H1 (cell line): ENCODE measurements at regions not wholly inside any gene's neighbourhood (a gene's known extent, or its start where the extent isn't known, plus 50 kb on each side); places are given as distances from the start of the nearest gene placed in this dataset.

Experiments used
- EZH2 ChIP-seq: fragments of 200-600 bp; sonication (generic); IDR thresholded peaks from 2 replicates; pipeline ENCODE4 v1.7.1; 2012; ENCODE audit warnings: low read depth, mild to moderate bottlenecking, moderate library complexity, low read length, inconsistent platforms; ENCODE audit not compliant: severe bottlenecking
- JUN ChIP-seq: IDR thresholded peaks from 2 replicates; pipeline ENCODE4 v1.6.1; 2011; ENCODE audit warnings: low read depth, mild to moderate bottlenecking, improper control_type of control experiment, low read length
- POLR2A ChIP-seq, 2 experiments: IDR thresholded peaks; 1 replicate in 1 of 2; 2 replicates in 1 of 2; pipeline ENCODE4 v1.6.1; 2011; ENCODE audit warnings: low read depth in 2 of 2, low read length in 2 of 2, mild to moderate bottlenecking in 2 of 2; ENCODE audit errors: control extremely low read depth in 1 of 2
- POLR2AphosphoS5 ChIP-seq: IDR thresholded peaks from 2 replicates; pipeline ENCODE4 v1.6.1; 2011; ENCODE audit warnings: low read depth, low read length
- SIX5 ChIP-seq: IDR thresholded peaks from 2 replicates; pipeline ENCODE4 v1.6.1; 2011; ENCODE audit warnings: mild to moderate bottlenecking, low read depth, low read length
- SUZ12 ChIP-seq: fragments of 200-600 bp; sonication (generic); IDR thresholded peaks from 2 replicates; pipeline ENCODE4 v1.6.1; 2012; ENCODE audit warnings: mild to moderate bottlenecking, inconsistent platforms, low read length, moderate library complexity, mixed read lengths
- TEAD4 ChIP-seq: IDR thresholded peaks from 2 replicates; pipeline ENCODE4 v1.6.1; 2012; ENCODE audit warnings: low read depth, low read length, inconsistent platforms, mixed read lengths
- YY1 ChIP-seq: IDR thresholded peaks from 2 replicates; pipeline ENCODE4 v1.6.1; 2011; ENCODE audit warnings: low read depth, mild to moderate bottlenecking, low read length
- TF ChIP-seq, protein P1 (sequence below), 3 experiments: IDR thresholded peaks; 1 replicate in 2 of 3; 2 replicates in 1 of 3; pipeline versions ENCODE4 v1.5.1 to v1.6.1; 2011; ENCODE audit warnings: low read length in 3 of 3, mild to moderate bottlenecking in 3 of 3, inconsistent platforms in 2 of 3, low read depth in 1 of 3, moderate library complexity in 1 of 3; ENCODE audit not compliant: insufficient read depth in 1 of 3; ENCODE audit errors: control extremely low read depth in 1 of 3
- TF ChIP-seq, protein P2 (sequence below): IDR thresholded peaks from 2 replicates; pipeline ENCODE4 v1.6.1; 2012; ENCODE audit warnings: inconsistent platforms

DNA sequence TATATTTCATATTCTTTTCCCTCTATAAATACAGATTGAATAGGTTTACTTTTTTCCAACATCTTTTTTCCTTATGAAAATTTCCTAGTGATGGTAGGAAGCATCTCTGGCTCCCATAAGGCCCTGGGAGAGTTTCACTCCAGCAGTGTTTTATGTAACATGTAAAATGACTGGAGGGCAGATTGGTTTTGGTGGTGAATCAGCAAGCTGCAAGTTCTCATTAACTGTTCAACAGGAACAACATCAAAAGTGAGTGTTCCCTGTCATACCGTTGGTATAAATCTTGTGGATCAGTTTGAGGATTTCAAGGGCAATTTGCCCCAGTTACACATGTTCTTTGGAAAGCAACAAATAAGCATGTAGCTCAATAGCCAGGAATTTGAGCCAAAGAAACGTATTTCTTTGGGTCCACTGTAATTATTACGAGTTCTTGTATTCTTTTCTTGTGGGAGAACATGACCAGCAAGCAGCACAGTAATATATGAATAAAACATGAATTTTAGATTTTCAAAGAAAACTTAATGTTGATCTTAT is 345.7 kb downstream of the SV2B start:
- TF ChIP-seq JUN (no peak), POLR2AphosphoS5 (no peak), YY1 (no peak), EZH2 (no peak), TEAD4 (no peak), POLR2A (IDR thresholded peaks at IDR 0.05; ENCODE audit: control extremely low read depth in 1 of 2, low read depth in 2 of 2, low read length in 2 of 2) (no peak), SIX5 (no peak), SUZ12 (no peak)
- TF ChIP-seq, protein P1, sequence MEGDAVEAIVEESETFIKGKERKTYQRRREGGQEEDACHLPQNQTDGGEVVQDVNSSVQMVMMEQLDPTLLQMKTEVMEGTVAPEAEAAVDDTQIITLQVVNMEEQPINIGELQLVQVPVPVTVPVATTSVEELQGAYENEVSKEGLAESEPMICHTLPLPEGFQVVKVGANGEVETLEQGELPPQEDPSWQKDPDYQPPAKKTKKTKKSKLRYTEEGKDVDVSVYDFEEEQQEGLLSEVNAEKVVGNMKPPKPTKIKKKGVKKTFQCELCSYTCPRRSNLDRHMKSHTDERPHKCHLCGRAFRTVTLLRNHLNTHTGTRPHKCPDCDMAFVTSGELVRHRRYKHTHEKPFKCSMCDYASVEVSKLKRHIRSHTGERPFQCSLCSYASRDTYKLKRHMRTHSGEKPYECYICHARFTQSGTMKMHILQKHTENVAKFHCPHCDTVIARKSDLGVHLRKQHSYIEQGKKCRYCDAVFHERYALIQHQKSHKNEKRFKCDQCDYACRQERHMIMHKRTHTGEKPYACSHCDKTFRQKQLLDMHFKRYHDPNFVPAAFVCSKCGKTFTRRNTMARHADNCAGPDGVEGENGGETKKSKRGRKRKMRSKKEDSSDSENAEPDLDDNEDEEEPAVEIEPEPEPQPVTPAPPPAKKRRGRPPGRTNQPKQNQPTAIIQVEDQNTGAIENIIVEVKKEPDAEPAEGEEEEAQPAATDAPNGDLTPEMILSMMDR (IDR thresholded peaks at IDR 0.05; ENCODE audit: control extremely low read depth in 1 of 3, insufficient read depth in 1 of 3, low read depth in 1 of 3, low read length in 3 of 3), result no peak
- TF ChIP-seq, protein P2, sequence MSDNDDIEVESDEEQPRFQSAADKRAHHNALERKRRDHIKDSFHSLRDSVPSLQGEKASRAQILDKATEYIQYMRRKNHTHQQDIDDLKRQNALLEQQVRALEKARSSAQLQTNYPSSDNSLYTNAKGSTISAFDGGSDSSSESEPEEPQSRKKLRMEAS, result no peak
